ENCODE measurements at regions not wholly inside any gene's neighbourhood (a gene's known extent, or its start where the extent isn't known, plus 50 kb on each side); places are given as distances from the start of the nearest gene placed in this dataset.
"Not testable (repeated sequence)": the region's sequence is repeated elsewhere in the genome, so short reads cannot be mapped to it uniquely, and the experiment has no call there.

DNA sequence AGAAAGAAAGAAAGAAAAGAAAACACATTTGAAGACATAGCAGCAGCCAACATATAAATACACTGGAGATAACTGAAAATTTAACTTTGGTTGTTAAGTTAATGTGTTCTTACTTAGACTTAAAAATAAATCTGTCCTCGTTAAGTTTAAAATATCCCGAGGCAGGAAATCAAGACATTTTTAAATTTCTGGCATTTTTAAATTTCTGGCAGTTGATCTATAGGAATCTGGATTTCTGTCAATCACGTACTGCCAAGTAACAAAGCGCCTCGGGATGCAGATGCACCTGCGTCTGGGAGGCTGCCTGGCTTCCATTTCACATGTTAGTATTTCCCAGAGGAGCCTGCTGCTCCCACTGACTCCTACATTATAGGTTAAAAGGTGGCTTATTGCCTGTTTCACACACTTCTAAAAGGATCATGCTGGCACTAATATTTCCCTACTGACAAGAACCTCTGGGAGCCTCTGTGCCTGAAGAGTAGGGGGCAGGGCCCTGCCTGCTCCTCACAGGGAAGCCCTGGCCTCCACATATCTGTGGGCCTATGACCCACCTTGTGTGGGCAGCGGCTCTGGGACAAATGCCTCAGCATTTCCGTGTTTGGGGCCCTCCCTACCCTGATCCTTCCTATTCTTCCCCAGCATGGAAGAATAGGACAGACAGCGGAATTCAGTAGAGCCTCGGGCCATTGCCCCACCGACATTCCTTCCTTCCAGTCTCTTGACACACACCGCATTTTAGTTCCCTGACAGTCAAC lies 62.8 kb upstream of the ATP12A start:
- DNase-seq (ENCODE audit: low read depth): no peak

DNA sequence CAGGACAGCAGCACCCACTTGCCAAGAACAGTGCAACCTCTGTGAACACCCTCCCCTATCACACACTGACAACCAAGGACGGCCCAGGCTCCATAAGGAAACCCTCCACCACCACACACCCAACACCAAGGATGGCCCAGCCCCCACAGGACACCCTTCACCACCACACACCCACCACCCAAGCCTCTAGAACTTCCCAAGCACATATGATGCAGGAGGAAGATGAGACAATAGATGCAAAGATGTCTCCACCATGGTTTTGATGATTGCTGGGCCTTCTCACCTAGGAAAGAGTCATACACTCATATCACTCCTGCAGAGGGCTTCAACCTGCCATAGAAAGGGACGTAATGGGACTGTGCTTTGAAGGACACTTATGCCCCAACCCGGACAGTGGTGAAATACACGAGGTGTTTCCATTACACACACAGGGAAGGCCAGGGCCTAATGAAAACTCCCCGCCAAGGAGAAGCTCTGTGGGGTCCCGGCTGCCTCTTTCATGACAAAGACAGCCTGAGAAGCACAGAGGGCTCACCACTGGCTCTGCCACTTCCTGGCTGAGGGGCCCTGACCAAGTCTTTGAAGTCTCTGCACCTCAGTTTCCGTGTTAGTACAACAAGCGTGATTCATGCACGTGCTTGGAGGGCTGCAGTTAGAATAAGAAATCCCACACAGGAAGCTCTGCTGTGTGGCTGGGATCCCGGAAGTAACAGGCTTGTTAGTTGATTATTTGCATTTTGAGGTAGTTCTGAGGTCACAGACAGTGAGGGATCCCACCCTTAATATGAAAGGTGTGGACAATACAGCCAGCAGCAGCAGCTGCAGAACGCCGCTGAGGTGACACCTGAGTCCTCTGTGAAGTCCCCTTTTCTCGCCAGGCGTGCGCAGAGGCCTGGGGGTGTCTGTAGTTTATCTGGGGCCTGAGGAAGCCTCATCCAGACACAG lies 61.9 kb upstream of the ATP12A start:
- no peak for DNase-seq (ENCODE audit: low read depth)

DNA sequence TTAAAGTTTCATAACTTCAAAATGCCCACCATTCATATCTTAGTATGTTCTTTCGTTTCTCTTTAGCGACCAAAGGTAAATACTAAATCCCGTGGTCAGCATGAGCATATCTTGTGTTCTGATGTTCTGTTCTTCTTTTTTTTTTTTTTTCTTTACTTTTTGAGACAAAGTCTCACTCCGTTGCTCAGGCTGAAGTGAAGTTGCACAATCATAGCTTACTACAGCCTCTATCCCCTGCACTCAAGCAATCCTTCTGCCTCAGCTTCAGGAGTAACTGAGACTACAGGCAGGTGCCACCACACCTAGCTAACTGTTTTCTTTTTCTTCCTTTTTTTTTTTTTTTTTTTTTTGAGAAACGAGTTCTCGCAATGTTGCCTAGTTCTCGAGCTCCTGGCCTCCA lies 60.9 kb upstream of the ATP12A start:
- no peak for DNase-seq (ENCODE audit: low read depth)

DNA sequence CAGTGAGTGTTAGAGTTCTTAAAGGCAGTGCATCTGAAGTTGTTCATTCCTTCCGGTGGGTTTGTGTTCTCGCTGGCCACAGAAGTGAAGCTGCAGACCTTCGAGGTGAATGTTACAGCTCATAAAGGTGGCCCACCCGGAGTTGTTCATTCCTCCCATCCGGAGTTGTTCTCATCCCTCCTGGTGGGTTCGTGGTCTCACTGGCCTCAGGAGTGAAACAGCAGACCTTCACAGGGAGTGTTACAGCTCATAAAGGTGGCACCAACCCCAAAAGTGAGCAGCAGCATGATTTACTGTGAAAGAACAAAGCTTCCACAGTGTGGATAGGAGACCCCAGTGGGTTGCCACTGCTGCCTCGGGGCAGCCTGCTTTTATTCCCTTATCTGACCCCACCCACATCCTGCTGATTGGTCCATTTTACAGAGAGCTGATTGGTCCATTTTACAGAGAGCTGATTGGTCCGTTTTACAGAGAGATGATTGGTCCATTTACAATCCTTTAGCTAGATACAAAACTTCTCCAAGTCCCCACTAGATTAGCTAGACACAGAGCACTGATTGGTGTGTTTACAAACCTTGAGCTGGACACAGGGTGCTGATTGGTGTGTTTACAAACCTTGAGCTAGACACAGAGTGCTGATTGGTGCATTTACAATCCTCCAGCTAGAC lies 57.6 kb upstream of the ATP12A start:
- DNase-seq (ENCODE audit: low read depth): not testable (repeated sequence)

DNA sequence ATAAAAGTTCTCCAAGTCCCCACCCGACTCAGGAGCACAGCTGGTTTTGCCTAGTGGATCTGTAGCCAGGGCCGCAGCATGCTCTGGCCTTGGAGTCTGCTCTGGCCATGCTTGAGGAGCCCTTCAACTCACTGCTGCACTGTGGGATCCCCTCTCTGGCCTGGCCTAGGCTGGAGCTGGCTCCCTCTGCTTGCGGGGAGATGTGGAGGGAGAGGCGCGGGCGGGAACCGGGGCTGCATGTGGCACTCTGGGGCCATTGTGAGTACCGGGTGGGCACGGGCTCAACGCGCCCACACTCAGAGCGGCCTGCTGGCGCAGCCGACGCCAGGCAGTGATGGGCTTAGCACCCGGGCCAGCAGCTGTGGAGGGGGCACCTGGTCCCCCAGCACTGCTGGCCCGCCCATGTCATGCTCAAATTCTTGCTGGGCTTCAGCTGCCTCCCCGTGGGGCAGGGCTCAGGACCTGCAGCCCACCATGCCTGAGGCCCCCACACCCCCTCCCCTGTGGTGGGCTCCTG lies 57.0 kb upstream of the ATP12A start:
- DNase-seq (ENCODE audit: low read depth): no peak

DNA sequence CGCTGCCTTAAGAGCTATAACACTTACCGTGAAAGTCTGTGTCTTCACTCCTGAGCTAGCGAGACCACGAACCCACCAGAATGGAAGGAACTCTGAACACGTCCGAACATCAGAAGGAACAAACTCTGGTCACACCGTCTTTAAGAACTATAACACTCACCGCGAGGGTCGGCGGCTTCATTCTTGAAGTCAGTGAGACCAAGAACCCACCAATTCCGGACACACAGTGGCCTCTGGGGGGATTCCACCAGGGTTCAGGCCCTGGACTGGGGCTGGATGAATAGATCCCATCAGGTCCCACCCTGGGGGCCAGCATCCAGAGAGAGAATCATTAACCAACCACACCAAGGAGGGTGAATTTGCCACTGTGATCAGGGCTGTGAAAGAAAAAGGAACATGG lies 55.8 kb upstream of the ATP12A start:
- no peak for DNase-seq (ENCODE audit: low read depth)

DNA sequence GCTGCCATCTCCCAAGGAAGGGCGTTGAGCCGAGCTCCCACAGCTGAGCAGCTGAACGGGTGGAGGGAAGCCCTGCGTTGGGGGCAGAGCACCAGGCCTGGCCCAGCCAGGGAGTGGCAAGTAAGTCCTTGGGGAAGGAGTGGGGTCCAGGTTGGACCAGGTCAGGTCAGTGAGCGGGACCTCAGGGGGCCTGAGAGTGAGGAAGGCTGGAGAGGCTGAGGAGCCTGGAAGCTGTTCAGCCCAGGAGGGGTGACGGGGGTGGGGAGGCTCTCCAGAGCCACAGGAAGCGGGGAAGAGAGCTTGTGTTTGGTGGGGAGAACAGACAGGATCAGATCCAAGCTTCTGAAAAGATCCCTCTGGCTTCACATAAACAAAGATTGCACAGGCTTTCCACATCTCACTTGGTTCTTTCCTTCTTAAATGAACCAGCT lies 55.4 kb upstream of the ATP12A start:
- DNase-seq (ENCODE audit: low read depth): no peak

DNA sequence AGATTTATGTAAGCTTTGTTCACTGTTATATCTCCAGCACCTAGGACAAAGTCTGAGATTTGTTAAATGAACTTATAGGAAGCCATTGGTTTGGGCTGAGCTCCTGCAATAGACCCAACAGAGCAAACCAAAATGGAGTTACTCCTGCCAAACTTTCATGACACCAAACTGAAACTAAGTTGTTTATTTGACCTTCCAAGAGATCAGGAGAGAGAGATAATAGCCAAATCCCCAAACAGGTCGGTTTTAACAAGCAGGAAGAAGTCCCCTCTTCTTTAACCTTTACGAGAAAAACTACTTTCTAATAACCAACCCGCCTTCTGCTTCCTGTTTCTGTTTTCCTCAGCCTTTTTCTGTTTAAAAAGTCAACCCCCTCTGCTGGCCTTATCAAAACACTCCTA lies 54.9 kb upstream of the ATP12A start:
- DNase-seq (ENCODE audit: low read depth): no peak

DNA sequence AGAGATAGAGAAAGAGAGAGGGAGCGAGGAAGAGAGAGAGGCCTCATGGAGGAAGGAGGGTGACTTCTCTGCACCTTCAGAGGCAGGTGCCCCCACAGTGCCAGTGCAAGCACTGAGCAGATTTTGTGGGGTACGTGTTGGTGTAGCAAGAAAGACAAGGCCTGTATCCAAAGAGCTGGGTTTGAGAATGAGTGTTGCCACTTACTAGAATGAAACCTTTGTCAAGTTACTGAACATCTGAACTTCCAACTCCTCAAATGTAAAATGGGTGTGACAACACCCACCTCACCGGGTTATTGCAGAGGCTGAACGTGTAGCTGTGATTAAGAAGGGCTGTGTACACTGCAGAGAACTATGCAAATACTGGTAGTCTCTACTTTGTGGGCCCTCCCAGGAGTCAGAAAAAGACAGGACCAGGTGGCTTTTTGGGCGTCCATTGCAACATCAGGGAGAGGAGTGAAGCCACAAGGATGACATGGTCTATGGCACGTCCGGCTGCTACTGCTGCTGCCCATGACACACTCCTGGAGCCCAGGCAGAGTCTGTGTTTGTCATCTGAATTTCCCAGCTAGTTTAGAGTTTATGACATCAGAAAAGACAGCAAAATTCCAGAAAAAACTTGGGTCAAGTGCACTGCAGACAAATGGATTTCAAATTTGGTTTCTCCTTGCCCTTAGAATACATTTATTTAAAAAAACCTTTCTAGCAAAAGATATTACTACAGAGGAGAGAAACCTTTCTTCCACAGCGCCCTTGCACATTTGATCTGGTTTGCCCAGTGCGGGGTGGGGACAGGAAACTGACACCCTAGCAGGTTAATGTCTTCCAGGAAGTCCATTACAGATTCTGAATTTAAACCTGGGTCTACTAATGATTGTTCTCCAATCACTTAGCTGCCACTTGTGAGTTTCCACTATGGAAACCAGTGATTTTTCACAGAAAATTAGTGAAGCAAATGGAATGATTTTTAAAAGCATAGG lies 54.0 kb upstream of the ATP12A start:
- peak; percentile 26 for DNase-seq (ENCODE audit: low read depth)

DNA sequence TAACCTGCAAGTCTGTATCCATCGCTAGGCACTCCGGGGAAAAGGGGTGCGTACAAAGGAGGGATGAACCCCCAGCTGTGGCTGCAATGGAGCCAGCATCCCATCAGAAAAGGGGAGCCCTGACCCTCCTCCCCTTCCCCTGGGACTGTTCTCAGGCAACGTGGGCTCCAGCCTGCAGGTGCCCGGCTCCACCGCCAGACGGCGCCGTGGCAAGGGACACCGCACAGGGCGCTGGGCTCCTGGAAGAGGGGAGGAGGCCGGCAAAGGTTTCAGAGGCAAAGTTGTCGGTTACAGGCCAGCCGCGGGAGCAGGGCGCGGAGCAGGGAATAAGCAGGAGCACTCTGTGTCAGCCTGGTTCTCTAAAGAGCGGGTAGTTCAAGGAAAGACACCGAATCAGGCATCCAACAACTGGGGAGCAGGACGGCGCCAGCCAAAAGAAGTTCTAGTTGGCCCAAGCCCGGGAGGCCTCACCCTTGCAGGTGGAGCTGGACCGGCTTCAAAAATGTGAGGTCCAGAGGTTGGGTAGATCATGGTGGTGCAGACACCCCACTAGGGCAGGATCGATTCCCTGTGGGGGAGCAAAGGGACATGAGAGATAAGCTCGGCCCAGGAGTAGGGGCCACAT lies 53.0 kb upstream of the ATP12A start:
- DNase-seq (ENCODE audit: low read depth): no peak

DNA sequence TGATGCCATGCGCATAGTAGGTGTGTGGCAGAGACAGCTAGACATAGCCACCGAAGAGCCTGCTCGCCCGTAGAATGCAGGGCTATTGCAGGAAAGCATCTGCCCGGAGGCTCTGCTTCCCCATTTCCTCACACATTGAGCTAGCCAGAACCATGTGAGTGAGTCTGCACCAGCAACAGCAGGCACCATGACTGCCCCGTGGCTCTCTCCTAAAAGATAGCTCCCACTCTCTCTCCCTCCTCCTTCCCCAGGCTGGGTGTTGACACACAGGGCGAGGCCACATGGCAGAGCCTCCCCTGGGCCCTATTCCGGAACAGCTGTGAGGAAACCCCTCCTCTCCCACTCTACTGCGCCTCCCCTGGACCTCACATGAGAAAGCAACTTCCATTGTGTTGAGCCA lies 52.3 kb upstream of the ATP12A start:
- DNase-seq (ENCODE audit: low read depth): peak; percentile 24

DNA sequence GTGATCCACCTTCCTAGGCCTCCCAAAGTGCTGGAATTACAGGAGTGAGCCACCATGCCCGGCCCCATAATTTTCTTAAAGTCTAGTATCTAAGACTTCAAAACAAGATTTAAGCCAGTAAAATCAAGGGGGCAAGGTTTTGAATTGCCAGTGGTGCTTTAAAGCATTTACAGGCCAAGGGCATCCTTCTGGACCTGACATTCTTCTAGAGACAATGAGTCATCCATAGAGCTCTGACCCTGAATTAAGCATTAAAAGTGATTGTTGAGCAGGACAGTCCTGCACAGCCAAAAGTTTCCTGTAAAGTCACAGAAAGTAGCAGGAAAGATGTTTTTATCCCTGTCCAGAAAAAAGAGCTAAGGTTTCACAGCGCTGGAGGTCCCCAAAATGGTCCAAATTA lies 50.9 kb upstream of the ATP12A start:
- no peak for DNase-seq (ENCODE audit: low read depth)

DNA sequence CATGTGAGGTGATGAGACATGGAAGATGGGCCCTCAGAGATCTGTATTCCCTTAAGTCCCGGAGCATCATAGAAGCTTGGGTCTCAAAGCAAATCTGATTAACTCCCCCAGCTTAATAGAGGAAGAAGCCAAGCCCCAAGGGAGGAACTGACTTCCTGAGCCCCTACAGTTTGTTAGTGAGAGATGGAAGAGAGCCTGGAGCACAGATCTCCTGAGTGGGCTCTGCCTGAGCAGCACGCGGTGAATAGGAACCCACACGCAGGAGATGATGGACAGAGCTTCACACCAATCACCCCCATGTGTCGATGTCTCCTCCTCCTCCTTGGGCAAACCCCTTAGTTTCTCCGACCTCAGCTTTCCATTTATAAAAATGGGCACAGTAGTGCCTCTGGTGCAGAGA lies 50.1 kb upstream of the ATP12A start:
- DNase-seq (ENCODE audit: low read depth): no peak

Data from myocyte (in vitro differentiated cells).